Astrocyte (in vitro differentiated cells and primary cell): ENCODE measurements at regions not wholly inside any gene's neighbourhood (a gene's known extent, or its start where the extent isn't known, plus 50 kb on each side); places are given as distances from the start of the nearest gene placed in this dataset.
A peak's percentile ranks its signal among the peaks of the same experiment; 100 is the strongest.

ENCODE experiments used
- DNase-seq: peaks from one replicate; pipeline ENCODE4 v3.0.0-alpha.2; 2010; ENCODE audit warnings: low read depth
- FAIRE-seq: peaks from 2 replicates; lab custom pipeline; 2011; peaks lifted over from hg19 to GRCh38; lab: Jason Lieb, UNC
- H2AFZ ChIP-seq: 2 replicates; pipeline ENCODE4 v1.6.0; 2012; ENCODE audit warnings: low read depth, low read length, inconsistent platforms
- H3K27ac ChIP-seq: 2 replicates; pipeline ENCODE4 v1.5.1; 2011; ENCODE audit warnings: low read depth, low read length, inconsistent platforms
- H3K27me3 ChIP-seq: 2 replicates; pipeline ENCODE4 v1.6.0; 2011; ENCODE audit warnings: low read length, inconsistent platforms; ENCODE audit not compliant: insufficient read depth
- H3K36me3 ChIP-seq: 2 replicates; pipeline ENCODE4 v1.5.1; 2011; ENCODE audit warnings: low read length, inconsistent platforms; ENCODE audit not compliant: insufficient read depth
- H3K4me1 ChIP-seq: 2 replicates; pipeline ENCODE4 v1.5.1; 2011; ENCODE audit warnings: low read length, inconsistent platforms; ENCODE audit not compliant: insufficient read depth
- H3K4me2 ChIP-seq: 2 replicates; pipeline ENCODE4 v1.6.0; 2012; ENCODE audit warnings: low read length, inconsistent platforms
- H3K4me3 ChIP-seq: 2 replicates; pipeline ENCODE4 v1.5.1; 2011; ENCODE audit warnings: low read depth, mild to moderate bottlenecking, low read length, inconsistent platforms; ENCODE audit not compliant: insufficient read depth
- H3K79me2 ChIP-seq: 2 replicates; pipeline ENCODE4 v1.6.0; 2012; ENCODE audit warnings: mild to moderate bottlenecking, low read length, inconsistent platforms; ENCODE audit not compliant: insufficient read depth
- H3K9ac ChIP-seq: 2 replicates; pipeline ENCODE4 v1.6.0; 2012; ENCODE audit warnings: mild to moderate bottlenecking, low read length, inconsistent platforms
- H3K9me3 ChIP-seq: 2 replicates; pipeline ENCODE4 v1.5.1; 2012; ENCODE audit warnings: low read depth, mild to moderate bottlenecking, low read length, inconsistent platforms; ENCODE audit not compliant: insufficient read depth
- H4K20me1 ChIP-seq: 2 replicates; pipeline ENCODE4 v1.6.0; 2012; ENCODE audit warnings: low read length, inconsistent platforms; ENCODE audit not compliant: insufficient read depth
- H3K27ac Mint-ChIP-seq: one replicate; pipeline ENCODE4 v1.8.0; 2021; ENCODE audit warnings: mild to moderate bottlenecking, mixed read lengths; ENCODE audit not compliant: unreplicated experiment
- H3K27me3 Mint-ChIP-seq: one replicate; pipeline ENCODE4 v1.8.0; 2021; ENCODE audit warnings: low read depth, mixed read lengths; ENCODE audit not compliant: unreplicated experiment
- H3K36me3 Mint-ChIP-seq: one replicate; pipeline ENCODE4 v1.8.0; 2021; ENCODE audit warnings: low read depth, mixed read lengths; ENCODE audit not compliant: unreplicated experiment
- H3K4me1 Mint-ChIP-seq: one replicate; pipeline ENCODE4 v1.8.0; 2021; ENCODE audit warnings: low read depth, mixed read lengths; ENCODE audit not compliant: unreplicated experiment
- H3K4me3 Mint-ChIP-seq: one replicate; pipeline ENCODE4 v1.8.0; 2021; ENCODE audit warnings: mild to moderate bottlenecking, moderate library complexity, mixed read lengths; ENCODE audit not compliant: unreplicated experiment
- H3K9me3 Mint-ChIP-seq: one replicate; pipeline ENCODE4 v1.8.0; 2021; ENCODE audit warnings: mild to moderate bottlenecking, mixed read lengths; ENCODE audit not compliant: unreplicated experiment
- EZH2 ChIP-seq: IDR thresholded peaks from 2 replicates; pipeline ENCODE4 v1.6.1; 2012; ENCODE audit warnings: mild to moderate bottlenecking, low read length, inconsistent platforms; ENCODE audit not compliant: insufficient read depth
- TF ChIP-seq, protein P1 (sequence below): IDR thresholded peaks from 2 replicates; pipeline ENCODE4 v1.5.1; 2011; ENCODE audit warnings: low read depth, mild to moderate bottlenecking, inconsistent platforms, low read length, moderate library complexity; ENCODE audit not compliant: insufficient read depth

DNA sequence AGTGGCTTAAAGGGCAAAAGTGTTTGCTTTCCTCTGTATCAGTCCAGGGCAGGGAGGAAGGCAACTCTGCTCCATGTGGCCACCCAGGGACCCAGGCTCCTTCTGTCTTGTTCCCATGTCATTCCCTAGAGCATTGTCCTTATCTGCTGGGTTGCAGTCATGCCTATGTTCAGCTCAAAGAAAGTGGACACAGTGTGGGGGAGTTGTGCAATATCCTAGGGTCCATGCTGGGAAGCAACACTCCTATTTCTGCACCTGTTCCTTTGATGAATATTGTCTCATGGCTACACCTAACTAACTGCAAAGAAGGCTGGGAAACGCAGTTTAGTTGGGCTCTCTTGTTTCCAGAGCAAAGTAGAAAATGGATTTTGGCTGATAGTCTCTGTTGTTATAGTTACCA, 107.0 kb upstream of the OTUD4 start:
- no peak overlapping the region for H3K9ac ChIP-seq
- H3K9me3 ChIP-seq: no peaks in the 10 kb centered on the region
- H3K4me3 ChIP-seq: no peak overlapping the region
- no peak overlapping the region for H3K27ac ChIP-seq
- no peaks in the 10 kb centered on the region for H3K27me3 Mint-ChIP-seq
- no peak overlapping the region for H3K4me2 ChIP-seq
- no peaks in the 10 kb centered on the region for H3K27me3 ChIP-seq
- no peak overlapping the region for H2AFZ ChIP-seq
- H3K9me3 Mint-ChIP-seq: no peaks in the 10 kb centered on the region
- H3K4me3 Mint-ChIP-seq: no peak overlapping the region
- no peak for TF ChIP-seq EZH2
- TF ChIP-seq, protein P1, sequence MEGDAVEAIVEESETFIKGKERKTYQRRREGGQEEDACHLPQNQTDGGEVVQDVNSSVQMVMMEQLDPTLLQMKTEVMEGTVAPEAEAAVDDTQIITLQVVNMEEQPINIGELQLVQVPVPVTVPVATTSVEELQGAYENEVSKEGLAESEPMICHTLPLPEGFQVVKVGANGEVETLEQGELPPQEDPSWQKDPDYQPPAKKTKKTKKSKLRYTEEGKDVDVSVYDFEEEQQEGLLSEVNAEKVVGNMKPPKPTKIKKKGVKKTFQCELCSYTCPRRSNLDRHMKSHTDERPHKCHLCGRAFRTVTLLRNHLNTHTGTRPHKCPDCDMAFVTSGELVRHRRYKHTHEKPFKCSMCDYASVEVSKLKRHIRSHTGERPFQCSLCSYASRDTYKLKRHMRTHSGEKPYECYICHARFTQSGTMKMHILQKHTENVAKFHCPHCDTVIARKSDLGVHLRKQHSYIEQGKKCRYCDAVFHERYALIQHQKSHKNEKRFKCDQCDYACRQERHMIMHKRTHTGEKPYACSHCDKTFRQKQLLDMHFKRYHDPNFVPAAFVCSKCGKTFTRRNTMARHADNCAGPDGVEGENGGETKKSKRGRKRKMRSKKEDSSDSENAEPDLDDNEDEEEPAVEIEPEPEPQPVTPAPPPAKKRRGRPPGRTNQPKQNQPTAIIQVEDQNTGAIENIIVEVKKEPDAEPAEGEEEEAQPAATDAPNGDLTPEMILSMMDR: no peak
- H3K27ac Mint-ChIP-seq: no peak overlapping the region
- H4K20me1 ChIP-seq: no peaks in the 10 kb centered on the region
- H3K36me3 ChIP-seq: no peaks in the 10 kb centered on the region
- no peaks in the 10 kb centered on the region for H3K79me2 ChIP-seq
- H3K4me1 Mint-ChIP-seq: peaks cover 27% of the 10 kb centered on the region
- no peaks in the 10 kb centered on the region for H3K36me3 Mint-ChIP-seq
- FAIRE-seq (no peak), DNase-seq (no peak)
- peaks cover 9% of the 10 kb centered on the region for H3K4me1 ChIP-seq

DNA sequence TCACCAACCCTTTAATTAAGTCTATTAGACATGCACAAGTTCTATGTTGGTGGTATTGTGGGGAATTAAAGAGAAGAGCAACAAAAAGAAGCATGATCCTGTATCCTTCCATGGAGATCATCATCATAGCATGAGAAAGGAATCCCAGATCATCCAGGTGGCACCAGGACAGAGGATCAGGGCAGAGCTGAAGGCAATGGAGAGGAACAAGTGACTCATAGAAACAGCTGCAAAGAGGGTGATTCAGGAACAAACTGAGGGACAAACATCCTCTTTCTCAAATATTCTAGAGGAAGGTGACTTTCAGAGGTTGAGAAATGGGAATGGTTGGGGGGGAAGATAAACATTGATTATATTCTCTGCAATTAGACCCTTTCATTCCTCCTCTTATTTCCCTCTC, 105.5 kb upstream of the OTUD4 start:
- Mint-ChIP-seq H3K4me3 (no peak overlapping the region), H3K27me3 (no peaks in the 10 kb centered on the region), H3K27ac (no peak overlapping the region), H3K9me3 (no peaks in the 10 kb centered on the region), H3K36me3 (no peaks in the 10 kb centered on the region), H3K4me1 (peaks cover 28% of the 10 kb centered on the region)
- Histone ChIP-seq H3K27ac (no peak overlapping the region), H4K20me1 (no peaks in the 10 kb centered on the region), H3K4me2 (no peak overlapping the region), H2AFZ (no peak overlapping the region), H3K79me2 (no peaks in the 10 kb centered on the region), H3K27me3 (no peaks in the 10 kb centered on the region), H3K4me1 (peaks cover 9% of the 10 kb centered on the region), H3K36me3 (no peaks in the 10 kb centered on the region), H3K9ac (no peak overlapping the region), H3K4me3 (no peak overlapping the region), H3K9me3 (no peaks in the 10 kb centered on the region)
- DNase-seq (peak; percentile 33), FAIRE-seq (no peak)
- TF ChIP-seq, protein P1: no peak
- TF ChIP-seq EZH2: no peak

DNA sequence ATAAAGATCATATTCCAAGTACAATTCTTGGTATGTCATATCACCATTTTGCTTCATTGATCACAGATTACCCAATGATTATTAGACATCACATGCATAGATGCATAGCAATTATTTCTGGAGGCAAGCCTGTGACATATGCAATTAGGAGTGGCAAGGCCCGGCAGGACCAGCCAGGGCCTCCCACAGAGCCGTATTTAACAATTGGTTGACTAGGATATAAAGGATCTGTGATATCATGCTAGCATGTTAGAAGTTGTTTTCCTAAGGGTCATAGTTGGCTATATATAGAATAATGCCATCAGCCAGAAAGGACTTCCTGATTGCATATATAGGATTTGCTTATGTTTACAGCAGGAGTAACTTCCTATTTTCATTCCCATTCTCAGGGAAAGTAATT, 103.5 kb upstream of the OTUD4 start:
- Mint-ChIP-seq H3K27ac (no peak overlapping the region), H3K4me1 (peaks cover 35% of the 10 kb centered on the region), H3K27me3 (no peaks in the 10 kb centered on the region), H3K36me3 (no peaks in the 10 kb centered on the region), H3K9me3 (no peaks in the 10 kb centered on the region), H3K4me3 (no peak overlapping the region)
- H3K4me1 ChIP-seq: peaks cover 14% of the 10 kb centered on the region
- no peak overlapping the region for H3K27ac ChIP-seq
- no peaks in the 10 kb centered on the region for H4K20me1 ChIP-seq
- H3K4me2 ChIP-seq: no peak overlapping the region
- no peaks in the 10 kb centered on the region for H3K27me3 ChIP-seq
- H3K9me3 ChIP-seq: no peaks in the 10 kb centered on the region
- no peaks in the 10 kb centered on the region for H3K79me2 ChIP-seq
- FAIRE-seq (no peak), DNase-seq (no peak)
- TF ChIP-seq, protein P1: no peak
- no peak for TF ChIP-seq EZH2
- H3K36me3 ChIP-seq: no peaks in the 10 kb centered on the region
- H3K9ac ChIP-seq: no peak overlapping the region
- no peak overlapping the region for H3K4me3 ChIP-seq
- no peak overlapping the region for H2AFZ ChIP-seq
